ENCODE measurements at regions not wholly inside any gene's neighbourhood (a gene's known extent, or its start where the extent isn't known, plus 50 kb on each side); places are given as distances from the start of the nearest gene placed in this dataset.
"Not testable (repeated sequence)": the region's sequence is repeated elsewhere in the genome, so short reads cannot be mapped to it uniquely, and the experiment has no call there.

GRCh38 chr13:65789815-65790214, 1440.3 kb downstream of the PCDH9 start:
- no peak for DNase-seq

- DNase-seq: no peak
These were observed 1443.1 kb downstream of the PCDH9 start for GRCh38 chr13:65787082-65787481.

GRCh38 chr13:65784088-65784816, 1445.9 kb downstream of the PCDH9 start:
- no peak for DNase-seq

- DNase-seq: no peak
These were observed 1446.8 kb downstream of the PCDH9 start for GRCh38 chr13:65783383-65783782.

GRCh38 chr13:65771704-65772313, 1458.3 kb downstream of the PCDH9 start:
- not testable (repeated sequence) for DNase-seq

GRCh38 chr13:65768545-65768944, 1461.6 kb downstream of the PCDH9 start:
- DNase-seq: no peak

- DNase-seq: no peak
These were observed 1466.3 kb downstream of the PCDH9 start for GRCh38 chr13:65763811-65764210.

- no peak for DNase-seq
These were observed 1468.1 kb downstream of the PCDH9 start for GRCh38 chr13:65762012-65762411.

GRCh38 chr13:65756071-65756671, 1474.0 kb downstream of the PCDH9 start:
- no peak for DNase-seq

- DNase-seq: no peak
These were observed 1481.9 kb downstream of the PCDH9 start for GRCh38 chr13:65748227-65748626.

- no peak for DNase-seq
These were observed 1483.7 kb downstream of the PCDH9 start for GRCh38 chr13:65746406-65746921.

GRCh38 chr13:65744836-65745235, 1485.3 kb downstream of the PCDH9 start:
- no peak for DNase-seq

- DNase-seq: no peak
These were observed 1497.0 kb downstream of the PCDH9 start for GRCh38 chr13:65733110-65733509.

- DNase-seq: no peak
These were observed 1503.1 kb downstream of the PCDH9 start for GRCh38 chr13:65727070-65727469.

- no peak for DNase-seq
These were observed 1505.1 kb downstream of the PCDH9 start for GRCh38 chr13:65725006-65725405.

GRCh38 chr13:65724226-65724625, 1505.9 kb downstream of the PCDH9 start:
- no peak for DNase-seq

- DNase-seq: no peak
These were observed 1507.6 kb downstream of the PCDH9 start for GRCh38 chr13:65722506-65722905.

GRCh38 chr13:65719831-65720230, 1510.3 kb downstream of the PCDH9 start:
- DNase-seq: no peak

GRCh38 chr13:65710514-65710913, 1519.6 kb downstream of the PCDH9 start:
- no peak for DNase-seq

- no peak for DNase-seq
These were observed 1532.3 kb downstream of the PCDH9 start for GRCh38 chr13:65697843-65698242.

GRCh38 chr13:65679240-65679639, 1550.9 kb downstream of the PCDH9 start:
- DNase-seq: no peak

- DNase-seq: no peak
These were observed 1552.2 kb downstream of the PCDH9 start for GRCh38 chr13:65677906-65678305.

GRCh38 chr13:65675383-65675782, 1554.8 kb downstream of the PCDH9 start:
- not testable (repeated sequence) for DNase-seq

GRCh38 chr13:65670014-65670625, 1560.0 kb downstream of the PCDH9 start:
- DNase-seq: no peak
